Large intestine (tissue), 3 donors: ENCODE measurements at regions not wholly inside any gene's neighbourhood (a gene's known extent, or its start where the extent isn't known, plus 50 kb on each side); places are given as distances from the start of the nearest gene placed in this dataset.

Experiments
- DNase-seq, 2 donors: peaks; one replicate each; pipeline versions ENCODE4 v3.0.0 to v3.0.0-alpha.2; 2013
- H3K27ac ChIP-seq: one replicate; pipeline ENCODE4 v1.5.1; 2013; ENCODE audit warnings: low read length
- H3K27me3 ChIP-seq: 2 replicates; pipeline ENCODE4 v1.6.1; 2013; ENCODE audit warnings: low read length; ENCODE audit not compliant: control insufficient read depth, insufficient read depth
- H3K36me3 ChIP-seq: 2 replicates; pipeline ENCODE4 v1.6.1; 2013; ENCODE audit warnings: low read length; ENCODE audit not compliant: control insufficient read depth, insufficient read depth
- H3K4me1 ChIP-seq: one replicate; pipeline ENCODE4 v1.6.1; 2013; ENCODE audit warnings: low read length; ENCODE audit not compliant: control insufficient read depth, insufficient read depth
- H3K4me3 ChIP-seq: one replicate; pipeline ENCODE4 v1.5.1; 2013; ENCODE audit warnings: low read length
- H3K9me3 ChIP-seq: one replicate; pipeline ENCODE4 v1.6.1; 2013; ENCODE audit warnings: mild to moderate bottlenecking, low read depth, low read length, moderate library complexity; ENCODE audit not compliant: control insufficient read depth
- WGBS: methylation state at CpG from one replicate; pipeline ENCODE4 v1.1.5; 2013; ENCODE audit warnings: low lambda C conversion rate; ENCODE audit not compliant: insufficient coverage; 5-methylcytosine and 5-hydroxymethylcytosine counted together

GRCh38 chr5:74224331-74224730 is 416.2 kb downstream of the ENC1 start:
- no peak overlapping the region for H3K27ac ChIP-seq
- no peaks in the 10 kb centered on the region for H3K27me3 ChIP-seq
- peaks cover 5% of the 10 kb centered on the region for H3K9me3 ChIP-seq
- H3K36me3 ChIP-seq, result no peaks in the 10 kb centered on the region
- no peaks in the 10 kb centered on the region for H3K4me1 ChIP-seq
- no peak for DNase-seq
- no peak overlapping the region for H3K4me3 ChIP-seq

- H3K27ac ChIP-seq, result no peak overlapping the region
- WGBS, result 100% methylated on average over 1 of the region's 1 CpG
- DNase-seq, result no peak
- H3K9me3 ChIP-seq, result peaks cover 5% of the 10 kb centered on the region
- H3K27me3 ChIP-seq, result no peaks in the 10 kb centered on the region
- no peak overlapping the region for H3K4me3 ChIP-seq
- H3K36me3 ChIP-seq, result no peaks in the 10 kb centered on the region
- no peaks in the 10 kb centered on the region for H3K4me1 ChIP-seq
Observed at GRCh38 chr5:74222806-74223205, 417.7 kb downstream of the ENC1 start.

- H3K4me3 ChIP-seq, result no peak overlapping the region
- H3K27ac ChIP-seq, result no peak overlapping the region
- H3K4me1 ChIP-seq, result no peaks in the 10 kb centered on the region
- DNase-seq, result no peak
- no peaks in the 10 kb centered on the region for H3K36me3 ChIP-seq
- H3K9me3 ChIP-seq, result peaks cover 5% of the 10 kb centered on the region
- WGBS, result 100% methylated on average over 1 of the region's 5 CpGs
- no peaks in the 10 kb centered on the region for H3K27me3 ChIP-seq
Observed at GRCh38 chr5:74221413-74221812, 419.1 kb downstream of the ENC1 start.

- WGBS, result no CpG with 5 or more reads among the region's 1 CpG
- Histone ChIP-seq H3K4me3 (no peak overlapping the region), H3K36me3 (no peaks in the 10 kb centered on the region), H3K4me1 (no peaks in the 10 kb centered on the region), H3K27me3 (peaks cover 2% of the 10 kb centered on the region), H3K9me3 (no peaks in the 10 kb centered on the region), H3K27ac (no peak overlapping the region)
- DNase-seq, result no peak
Observed at GRCh38 chr5:74216012-74216411, 424.5 kb downstream of the ENC1 start.

GRCh38 chr5:74212336-74212735 is 428.2 kb downstream of the ENC1 start:
- H3K27me3 ChIP-seq, result peaks cover 2% of the 10 kb centered on the region
- no peak for DNase-seq
- H3K9me3 ChIP-seq, result no peaks in the 10 kb centered on the region
- no peak overlapping the region for H3K4me3 ChIP-seq
- no peaks in the 10 kb centered on the region for H3K36me3 ChIP-seq
- WGBS, result 100% methylated on average over 1 of the region's 5 CpGs
- H3K27ac ChIP-seq, result no peak overlapping the region
- no peaks in the 10 kb centered on the region for H3K4me1 ChIP-seq

GRCh38 chr5:74209571-74209970 is 431.0 kb downstream of the ENC1 start:
- Histone ChIP-seq H3K4me3 (no peak overlapping the region), H3K9me3 (no peaks in the 10 kb centered on the region), H3K4me1 (no peaks in the 10 kb centered on the region), H3K27ac (no peak overlapping the region), H3K27me3 (no peaks in the 10 kb centered on the region), H3K36me3 (no peaks in the 10 kb centered on the region)
- DNase-seq, result no peak
- WGBS, result 100% methylated on average over 1 of the region's 2 CpGs

- no peaks in the 10 kb centered on the region for H3K4me1 ChIP-seq
- no peak for DNase-seq
- H3K27me3 ChIP-seq, result no peaks in the 10 kb centered on the region
- H3K4me3 ChIP-seq, result no peak overlapping the region
- H3K9me3 ChIP-seq, result no peaks in the 10 kb centered on the region
- H3K27ac ChIP-seq, result no peak overlapping the region
- H3K36me3 ChIP-seq, result no peaks in the 10 kb centered on the region
- 83% methylated on average over 2 of the region's 12 CpGs for WGBS
Observed at GRCh38 chr5:74206579-74207550, 433.7 kb downstream of the ENC1 start.

GRCh38 chr5:74205767-74206578 is 434.6 kb downstream of the ENC1 start:
- no peaks in the 10 kb centered on the region for H3K4me1 ChIP-seq
- H3K9me3 ChIP-seq, result no peaks in the 10 kb centered on the region
- 100% methylated on average over 1 of the region's 6 CpGs for WGBS
- no peak for DNase-seq
- H3K4me3 ChIP-seq, result no peak overlapping the region
- H3K27me3 ChIP-seq, result no peaks in the 10 kb centered on the region
- H3K36me3 ChIP-seq, result no peaks in the 10 kb centered on the region
- H3K27ac ChIP-seq, result no peak overlapping the region

- H3K27ac ChIP-seq, result no peak overlapping the region
- no peaks in the 10 kb centered on the region for H3K27me3 ChIP-seq
- no peaks in the 10 kb centered on the region for H3K36me3 ChIP-seq
- no peaks in the 10 kb centered on the region for H3K9me3 ChIP-seq
- H3K4me3 ChIP-seq, result no peak overlapping the region
- DNase-seq, result peak in 1 of 2 donors; percentile 60
- no peaks in the 10 kb centered on the region for H3K4me1 ChIP-seq
- WGBS, result 100% methylated on average over 1 of the region's 8 CpGs
Observed at GRCh38 chr5:74201334-74202081, 439.0 kb downstream of the ENC1 start.

DNA sequence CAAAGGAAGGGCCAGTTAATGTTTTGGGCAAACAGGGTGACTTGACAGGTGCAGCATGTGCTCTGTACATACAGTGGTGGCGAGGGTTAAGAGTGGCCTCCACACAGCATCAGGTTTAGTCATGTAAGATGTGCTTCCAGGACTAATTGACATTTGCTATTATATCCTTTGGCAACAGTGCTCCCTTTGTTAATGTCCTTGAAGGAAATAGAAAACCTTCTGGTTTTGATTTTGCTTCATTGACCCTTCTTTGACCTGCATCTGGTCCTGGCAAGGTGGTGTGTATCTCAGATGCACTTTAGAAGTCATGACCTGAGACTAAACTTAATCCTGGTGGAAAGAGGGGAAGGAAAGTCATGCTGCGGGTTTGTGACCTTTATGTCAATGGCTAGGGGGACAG is 440.0 kb downstream of the ENC1 start:
- H3K27ac ChIP-seq, result no peak overlapping the region
- no peak for DNase-seq

More for the DNA sequence above, 440.0 kb downstream of the ENC1 start:
- H3K9me3 ChIP-seq, result no peaks in the 10 kb centered on the region
- no peaks in the 10 kb centered on the region for H3K4me1 ChIP-seq
- H3K27me3 ChIP-seq, result no peaks in the 10 kb centered on the region
- no peaks in the 10 kb centered on the region for H3K36me3 ChIP-seq
- WGBS, result no CpG with 5 or more reads among the region's 2 CpGs
- H3K4me3 ChIP-seq, result no peak overlapping the region
